Ascending aorta (tissue), 2 donors: ENCODE measurements at regions not wholly inside any gene's neighbourhood (a gene's known extent, or its start where the extent isn't known, plus 50 kb on each side); places are given as distances from the start of the nearest gene placed in this dataset.

ENCODE experiments used
- DNase-seq, 2 donors: peaks; one replicate each; pipeline ENCODE4 v3.0.0-alpha.2; 2019; ENCODE audit warnings: low spot score in 2 of 2
- H3K27ac ChIP-seq, 2 donors: fragments of 200-600 bp; sonication (generic); one replicate each; pipeline ENCODE4 v1.5.1; 2016 to 2017; ENCODE audit warnings: mild to moderate bottlenecking in 1 of 2
- H3K27me3 ChIP-seq: fragments of 200-600 bp; sonication (generic); one replicate; pipeline ENCODE4 v1.5.1; 2017
- H3K36me3 ChIP-seq, 2 donors: fragments of 200-600 bp; sonication (generic); one replicate each; pipeline ENCODE4 v1.5.1; 2016
- H3K4me1 ChIP-seq, 2 donors: fragments of 200-600 bp; sonication (generic); one replicate each; pipeline ENCODE4 v1.5.1; 2016 to 2017; ENCODE audit warnings: mild to moderate bottlenecking in 1 of 2
- H3K4me3 ChIP-seq, 2 donors: fragments of 200-600 bp; sonication (generic); one replicate each; pipeline ENCODE4 v1.5.1; 2016 to 2017; ENCODE audit warnings: mild to moderate bottlenecking in 1 of 2
- H3K9me3 ChIP-seq, 2 donors: fragments of 200-600 bp; sonication (generic); one replicate each; pipeline ENCODE4 v1.5.1; 2016
- CTCF ChIP-seq, 3 experiments: fragments of 200-600 bp in 2 of 3; fragments of 450-650 bp in 1 of 3; sonication (generic) in 2 of 3; IDR thresholded peaks; one replicate each; pipeline ENCODE4 v1.5.1; 2016 to 2019; ENCODE audit warnings: antibody characterized with exemption in 3 of 3, mild to moderate bottlenecking in 1 of 3, moderate library complexity in 1 of 3
- intact Hi-C: fragments of 100-400 bp; cut with DNase I; formaldehyde crosslinking; loops from one replicate; pipeline ENCODE4 v1.15.1; 2023

GRCh38 chr12:90021795-90022440, 313.3 kb upstream of the ATP2B1 start:
- intact Hi-C loops = no loop called here
- no peak for TF ChIP-seq CTCF (IDR thresholded peaks at IDR 0.05)
- H3K4me3 ChIP-seq = no peak overlapping the region
- no peaks in the 10 kb centered on the region for H3K4me1 ChIP-seq
- DNase-seq = no peak
- no peaks in the 10 kb centered on the region for H3K36me3 ChIP-seq
- no peak overlapping the region for H3K27ac ChIP-seq
- H3K27me3 ChIP-seq = no peaks in the 10 kb centered on the region
- no peaks in the 10 kb centered on the region for H3K9me3 ChIP-seq

GRCh38 chr12:90020881-90021280, 312.2 kb upstream of the ATP2B1 start:
- H3K4me3 ChIP-seq = no peak overlapping the region
- H3K27ac ChIP-seq = no peak overlapping the region
- intact Hi-C loops = no loop called here
- H3K27me3 ChIP-seq = no peaks in the 10 kb centered on the region
- no peaks in the 10 kb centered on the region for H3K9me3 ChIP-seq
- H3K36me3 ChIP-seq = no peaks in the 10 kb centered on the region
- no peaks in the 10 kb centered on the region for H3K4me1 ChIP-seq
- no peak for DNase-seq
- TF ChIP-seq CTCF (IDR thresholded peaks at IDR 0.05) = no peak

GRCh38 chr12:90020436-90020835, 311.8 kb upstream of the ATP2B1 start:
- DNase-seq = no peak
- Histone ChIP-seq H3K27ac (no peak overlapping the region), H3K4me1 (no peaks in the 10 kb centered on the region), H3K36me3 (no peaks in the 10 kb centered on the region), H3K4me3 (no peak overlapping the region), H3K9me3 (no peaks in the 10 kb centered on the region), H3K27me3 (no peaks in the 10 kb centered on the region)
- TF ChIP-seq CTCF (IDR thresholded peaks at IDR 0.05) = no peak
- intact Hi-C loops = no loop called here

- H3K4me1 ChIP-seq = no peaks in the 10 kb centered on the region
- no peaks in the 10 kb centered on the region for H3K27me3 ChIP-seq
- H3K9me3 ChIP-seq = no peaks in the 10 kb centered on the region
- TF ChIP-seq CTCF (IDR thresholded peaks at IDR 0.05) = no peak
- no peaks in the 10 kb centered on the region for H3K36me3 ChIP-seq
- H3K27ac ChIP-seq = no peak overlapping the region
- intact Hi-C loops = no loop called here
- no peak overlapping the region for H3K4me3 ChIP-seq
- no peak for DNase-seq
Observed at GRCh38 chr12:90020014-90020413, 311.4 kb upstream of the ATP2B1 start.

GRCh38 chr12:90017316-90017715, 308.7 kb upstream of the ATP2B1 start:
- TF ChIP-seq CTCF (IDR thresholded peaks at IDR 0.05) = no peak
- Histone ChIP-seq H3K27ac (no peak overlapping the region), H3K9me3 (no peaks in the 10 kb centered on the region), H3K27me3 (no peaks in the 10 kb centered on the region), H3K4me1 (no peaks in the 10 kb centered on the region), H3K4me3 (no peak overlapping the region), H3K36me3 (no peaks in the 10 kb centered on the region)
- intact Hi-C loops = no loop called here
- DNase-seq = no peak

GRCh38 chr12:90015228-90015627, 306.6 kb upstream of the ATP2B1 start:
- Histone ChIP-seq H3K4me1 (no peaks in the 10 kb centered on the region), H3K36me3 (no peaks in the 10 kb centered on the region), H3K27ac (no peak overlapping the region), H3K27me3 (no peaks in the 10 kb centered on the region), H3K9me3 (no peaks in the 10 kb centered on the region), H3K4me3 (no peak overlapping the region)
- intact Hi-C loops = no loop called here
- no peak for TF ChIP-seq CTCF (IDR thresholded peaks at IDR 0.05)
- DNase-seq = no peak
